HG03342 (cell line): ENCODE measurements at regions not wholly inside any gene's neighbourhood (a gene's known extent, or its start where the extent isn't known, plus 50 kb on each side); places are given as distances from the start of the nearest gene placed in this dataset.

ENCODE experiments used
- ATAC-seq: cut with Tn5 transposase; IDR thresholded peaks from one replicate; pipeline ENCODE4 v1.9.1; 2021; ENCODE audit warnings: mild to moderate bottlenecking, moderate library complexity; ENCODE audit not compliant: unreplicated experiment

GRCh38 chr1:192518700-192519099 is 56.9 kb upstream of the RGS1 start:
- ATAC-seq, result peak; percentile 42

DNA sequence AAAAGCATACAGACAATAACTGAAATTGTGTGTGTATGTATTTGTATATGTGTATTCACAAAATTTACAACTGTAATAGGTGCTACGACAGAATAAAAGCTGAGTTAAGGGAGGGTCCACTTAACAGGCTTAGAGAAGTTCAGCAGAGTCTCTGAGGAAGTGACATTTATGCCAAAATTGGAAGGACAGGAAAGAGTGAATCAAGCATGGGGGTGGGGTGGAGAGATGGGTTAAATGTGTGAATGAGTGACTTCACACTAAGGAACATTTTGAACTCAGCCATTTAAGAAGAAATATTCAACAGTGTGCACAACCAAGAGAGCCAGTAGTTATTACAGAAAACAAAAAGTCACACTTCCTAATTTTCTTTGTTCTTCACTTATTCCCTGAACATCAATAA is 53.8 kb upstream of the RGS1 start:
- no peak for ATAC-seq

DNA sequence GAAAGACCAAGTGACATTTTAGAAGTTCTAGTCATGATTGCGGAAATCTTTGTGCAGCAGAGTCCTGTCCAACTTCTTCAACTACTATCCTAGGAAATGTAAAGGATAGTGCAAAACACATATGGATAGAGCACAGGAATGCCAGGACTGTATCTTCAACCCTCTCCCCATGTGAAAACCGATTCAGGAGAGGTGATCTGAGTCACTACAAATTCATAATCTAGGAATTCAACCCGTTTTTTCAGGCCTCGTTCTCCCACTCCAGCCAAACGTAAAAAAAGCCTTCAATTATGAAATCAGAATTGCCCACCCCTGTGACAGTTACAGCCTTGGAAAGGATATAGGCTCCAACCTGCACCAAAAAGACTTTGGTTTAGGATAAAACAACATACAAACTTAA is 52.9 kb upstream of the RGS1 start:
- ATAC-seq, result no peak

- no peak for ATAC-seq
Observed at GRCh38 chr1:192524223-192524622, 51.4 kb upstream of the RGS1 start.
